Nephron (organoid): ENCODE measurements at regions not wholly inside any gene's neighbourhood (a gene's known extent, or its start where the extent isn't known, plus 50 kb on each side); places are given as distances from the start of the nearest gene placed in this dataset.

ENCODE experiments used
- H3K27ac Mint-ChIP-seq, 3 experiments: 2 replicates each; pipeline ENCODE4 v1.8.0; 2020; ENCODE audit warnings: mixed read lengths in 3 of 3, mild to moderate bottlenecking in 2 of 3, moderate library complexity in 1 of 3
- H3K27me3 Mint-ChIP-seq: 2 replicates; pipeline ENCODE4 v1.8.0; 2021; ENCODE audit warnings: low read depth, mild to moderate bottlenecking, moderate library complexity, mixed read lengths
- H3K36me3 Mint-ChIP-seq: 2 replicates; pipeline ENCODE4 v1.8.0; 2020; ENCODE audit warnings: low read depth, mixed read lengths
- H3K4me1 Mint-ChIP-seq: 2 replicates; pipeline ENCODE4 v1.8.0; 2020; ENCODE audit warnings: mixed read lengths
- H3K4me3 Mint-ChIP-seq, 3 experiments: 2 replicates each; pipeline ENCODE4 v1.8.0; 2020; ENCODE audit warnings: mild to moderate bottlenecking in 3 of 3, mixed read lengths in 3 of 3, moderate library complexity in 2 of 3
- H3K9me3 Mint-ChIP-seq: 2 replicates; pipeline ENCODE4 v1.8.0; 2020; ENCODE audit warnings: mixed read lengths
- CTCF ChIP-seq, 3 experiments: fragments of 200-600 bp; sonication (generic); IDR thresholded peaks; one replicate each; pipeline ENCODE4 v1.5.0; 2021; ENCODE audit warnings: antibody characterized with exemption in 3 of 3; ENCODE audit not compliant: unreplicated experiment in 3 of 3

GRCh38 chr14:25929881-25930615 is 667.8 kb downstream of the NOVA1 start:
- Mint-ChIP-seq H3K9me3 (peaks cover 3% of the 10 kb centered on the region), H3K4me3 (no peak overlapping the region), H3K27me3 (no peaks in the 10 kb centered on the region), H3K36me3 (no peaks in the 10 kb centered on the region), H3K4me1 (no peaks in the 10 kb centered on the region), H3K27ac (no peak overlapping the region)
- no peak for TF ChIP-seq CTCF (IDR thresholded peaks at IDR 0.05; ENCODE audit: unreplicated experiment in 3 of 3)

GRCh38 chr14:25911831-25912230 is 686.0 kb downstream of the NOVA1 start:
- H3K36me3 Mint-ChIP-seq = no peaks in the 10 kb centered on the region
- no peak for TF ChIP-seq CTCF (IDR thresholded peaks at IDR 0.05; ENCODE audit: unreplicated experiment in 3 of 3)
- H3K4me1 Mint-ChIP-seq = peaks cover 4% of the 10 kb centered on the region
- no peak overlapping the region for H3K27ac Mint-ChIP-seq
- H3K9me3 Mint-ChIP-seq = no peaks in the 10 kb centered on the region
- H3K4me3 Mint-ChIP-seq = no peak overlapping the region
- no peaks in the 10 kb centered on the region for H3K27me3 Mint-ChIP-seq

- no peak overlapping the region for H3K27ac Mint-ChIP-seq
- H3K27me3 Mint-ChIP-seq = no peaks in the 10 kb centered on the region
Observed at GRCh38 chr14:25909045-25909747, 688.6 kb downstream of the NOVA1 start.

GRCh38 chr14:25908277-25909044 is 689.4 kb downstream of the NOVA1 start:
- no peak overlapping the region for H3K4me3 Mint-ChIP-seq
- no peaks in the 10 kb centered on the region for H3K36me3 Mint-ChIP-seq
- H3K9me3 Mint-ChIP-seq = no peaks in the 10 kb centered on the region
- TF ChIP-seq CTCF (IDR thresholded peaks at IDR 0.05; ENCODE audit: unreplicated experiment in 3 of 3) = no peak
- H3K27me3 Mint-ChIP-seq = no peaks in the 10 kb centered on the region
- peaks cover 4% of the 10 kb centered on the region for H3K4me1 Mint-ChIP-seq
- no peak overlapping the region for H3K27ac Mint-ChIP-seq

More at GRCh38 chr14:25909045-25909747, 688.6 kb downstream of the NOVA1 start:
- no peak for TF ChIP-seq CTCF (IDR thresholded peaks at IDR 0.05; ENCODE audit: unreplicated experiment in 3 of 3)
- Mint-ChIP-seq H3K4me1 (peaks cover 4% of the 10 kb centered on the region), H3K4me3 (no peak overlapping the region), H3K36me3 (no peaks in the 10 kb centered on the region), H3K9me3 (no peaks in the 10 kb centered on the region)

- Mint-ChIP-seq H3K4me1 (peaks cover 4% of the 10 kb centered on the region), H3K27ac (no peak overlapping the region), H3K27me3 (no peaks in the 10 kb centered on the region), H3K9me3 (no peaks in the 10 kb centered on the region), H3K36me3 (no peaks in the 10 kb centered on the region), H3K4me3 (no peak overlapping the region)
- TF ChIP-seq CTCF (IDR thresholded peaks at IDR 0.05; ENCODE audit: unreplicated experiment in 3 of 3) = no peak
Observed at GRCh38 chr14:25904446-25904845, 693.4 kb downstream of the NOVA1 start.
